ENCODE measurements at regions not wholly inside any gene's neighbourhood (a gene's known extent, or its start where the extent isn't known, plus 50 kb on each side); places are given as distances from the start of the nearest gene placed in this dataset.

DNA sequence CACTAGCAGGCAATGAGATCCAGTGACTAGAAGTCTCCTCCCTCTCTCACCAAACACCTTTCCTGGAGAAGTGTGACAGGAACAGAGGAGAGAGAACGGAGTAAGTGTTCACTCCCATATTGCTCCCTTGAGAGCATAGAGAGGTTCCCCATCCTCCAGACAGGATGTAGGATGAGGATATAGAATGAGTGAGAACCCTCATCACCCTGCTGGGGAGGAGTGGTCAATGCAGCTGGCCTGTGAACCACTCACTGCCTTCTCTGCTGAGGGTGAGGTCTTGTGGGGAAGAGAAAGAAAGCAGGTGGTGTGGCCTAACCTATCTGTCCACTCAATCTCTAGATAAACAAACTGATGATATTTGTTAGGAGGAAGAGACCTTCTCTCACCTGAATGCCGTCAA lies 386.6 kb downstream of the PCDH20 start:
- no peak for TF ChIP-seq POLR2A (IDR thresholded peaks at IDR 0.05)
- TF ChIP-seq, protein P1, sequence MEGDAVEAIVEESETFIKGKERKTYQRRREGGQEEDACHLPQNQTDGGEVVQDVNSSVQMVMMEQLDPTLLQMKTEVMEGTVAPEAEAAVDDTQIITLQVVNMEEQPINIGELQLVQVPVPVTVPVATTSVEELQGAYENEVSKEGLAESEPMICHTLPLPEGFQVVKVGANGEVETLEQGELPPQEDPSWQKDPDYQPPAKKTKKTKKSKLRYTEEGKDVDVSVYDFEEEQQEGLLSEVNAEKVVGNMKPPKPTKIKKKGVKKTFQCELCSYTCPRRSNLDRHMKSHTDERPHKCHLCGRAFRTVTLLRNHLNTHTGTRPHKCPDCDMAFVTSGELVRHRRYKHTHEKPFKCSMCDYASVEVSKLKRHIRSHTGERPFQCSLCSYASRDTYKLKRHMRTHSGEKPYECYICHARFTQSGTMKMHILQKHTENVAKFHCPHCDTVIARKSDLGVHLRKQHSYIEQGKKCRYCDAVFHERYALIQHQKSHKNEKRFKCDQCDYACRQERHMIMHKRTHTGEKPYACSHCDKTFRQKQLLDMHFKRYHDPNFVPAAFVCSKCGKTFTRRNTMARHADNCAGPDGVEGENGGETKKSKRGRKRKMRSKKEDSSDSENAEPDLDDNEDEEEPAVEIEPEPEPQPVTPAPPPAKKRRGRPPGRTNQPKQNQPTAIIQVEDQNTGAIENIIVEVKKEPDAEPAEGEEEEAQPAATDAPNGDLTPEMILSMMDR (IDR thresholded peaks at IDR 0.05), result no peak

DNA sequence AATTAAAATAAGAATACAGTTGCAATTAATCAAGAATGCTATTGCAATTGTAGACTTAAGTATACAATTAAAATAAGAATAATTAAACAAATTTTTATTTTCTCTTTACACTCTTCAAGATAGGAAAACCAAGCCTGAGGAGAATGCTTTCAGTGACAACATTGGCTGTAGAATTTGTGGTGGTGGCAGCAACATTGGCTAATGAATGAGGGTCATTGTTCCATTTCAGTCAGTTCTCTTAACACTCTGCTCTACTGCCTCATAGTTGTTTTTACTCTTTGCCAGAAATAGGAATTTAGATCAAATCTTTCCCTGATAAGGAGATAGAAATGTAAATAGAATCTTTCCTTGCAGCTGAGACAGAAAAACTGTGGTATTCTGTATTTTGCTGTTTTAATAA lies 391.6 kb downstream of the PCDH20 start:
- H3K4me1 ChIP-seq, result no peaks in the 10 kb centered on the region
- no peaks in the 10 kb centered on the region for H3K27me3 ChIP-seq
- H3K36me3 ChIP-seq, result no peaks in the 10 kb centered on the region
- DNase-seq (no peak), ATAC-seq (no peak)
- H3K9me3 ChIP-seq, result no peaks in the 10 kb centered on the region
- intact Hi-C loops (cut with DNase I), result no loop called here
- H3K27ac ChIP-seq, result no peak overlapping the region
- no peak overlapping the region for H3K4me3 ChIP-seq
- TF ChIP-seq, protein P1 (IDR thresholded peaks at IDR 0.05), result no peak
- no peak for TF ChIP-seq POLR2A (IDR thresholded peaks at IDR 0.05)

More for the DNA sequence above, 386.6 kb downstream of the PCDH20 start:
- ATAC-seq (no peak), DNase-seq (no peak)
- Histone ChIP-seq H3K27ac (no peak overlapping the region), H3K9me3 (no peaks in the 10 kb centered on the region), H3K4me1 (no peaks in the 10 kb centered on the region), H3K4me3 (no peak overlapping the region), H3K36me3 (no peaks in the 10 kb centered on the region), H3K27me3 (no peaks in the 10 kb centered on the region)
- intact Hi-C loops (cut with DNase I), result no loop called here
- WGBS (ENCODE audit: insufficient coverage, low coverage, low lambda C conversion rate, missing lambda C conversion rate), result 17% methylated on average over 2 of the region's 2 CpGs

DNA sequence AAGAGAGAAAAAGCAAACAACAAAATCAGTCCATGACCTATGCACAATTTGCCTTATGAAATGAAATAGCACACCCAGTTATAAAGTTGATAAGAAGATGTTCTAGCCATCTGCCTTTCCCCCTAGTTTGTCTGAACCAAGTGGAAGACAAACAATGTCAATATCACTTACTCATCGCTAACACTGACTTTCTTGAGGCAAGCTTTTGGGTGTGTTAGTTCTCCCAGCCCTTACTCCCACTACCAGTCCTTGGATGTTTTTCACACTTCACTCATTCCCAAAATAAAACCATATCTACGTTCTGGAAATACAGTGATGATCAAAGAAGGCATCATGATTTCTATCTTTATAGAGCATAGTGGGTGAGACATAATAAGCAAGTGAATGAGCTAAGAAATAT lies 393.8 kb downstream of the PCDH20 start:
- H3K4me3 ChIP-seq, result no peak overlapping the region
- intact Hi-C loops (cut with DNase I), result no loop called here
- WGBS (ENCODE audit: insufficient coverage, low coverage, low lambda C conversion rate, missing lambda C conversion rate), result 48% methylated on average over 2 of the region's 2 CpGs
- H3K36me3 ChIP-seq, result no peaks in the 10 kb centered on the region
- H3K27me3 ChIP-seq, result no peaks in the 10 kb centered on the region
- no peak for TF ChIP-seq POLR2A (IDR thresholded peaks at IDR 0.05)
- TF ChIP-seq, protein P1 (IDR thresholded peaks at IDR 0.05), result no peak
- no peaks in the 10 kb centered on the region for H3K4me1 ChIP-seq
- no peak overlapping the region for H3K27ac ChIP-seq
- DNase-seq, result no peak
- H3K9me3 ChIP-seq, result no peaks in the 10 kb centered on the region
- no peak for ATAC-seq

DNA sequence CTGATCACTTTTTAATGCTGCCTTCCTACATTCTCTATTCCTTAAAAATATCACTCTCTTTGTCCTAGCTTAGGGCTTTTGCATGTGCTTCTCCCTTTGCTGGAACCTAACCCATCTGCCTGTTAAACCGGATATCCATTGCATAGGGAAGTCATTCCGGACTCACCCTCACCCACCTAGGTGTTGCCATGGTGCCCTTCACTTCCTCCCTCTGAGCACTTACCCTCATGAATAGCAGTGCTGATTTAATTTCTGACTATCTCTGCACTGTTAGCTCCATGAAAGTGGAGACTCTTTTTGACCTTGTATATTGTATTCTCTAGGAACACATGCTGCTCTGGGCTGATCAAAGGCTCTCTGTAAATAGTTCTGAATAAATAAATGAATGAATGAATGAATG lies 401.9 kb downstream of the PCDH20 start:
- no peaks in the 10 kb centered on the region for H3K9me3 ChIP-seq
- H3K4me1 ChIP-seq, result no peaks in the 10 kb centered on the region
- no peaks in the 10 kb centered on the region for H3K36me3 ChIP-seq
- no peaks in the 10 kb centered on the region for H3K27me3 ChIP-seq
- WGBS (ENCODE audit: insufficient coverage, low coverage, low lambda C conversion rate, missing lambda C conversion rate), result 45% methylated on average over 2 of the region's 2 CpGs
- ATAC-seq (no peak), DNase-seq (no peak)
- H3K27ac ChIP-seq, result no peak overlapping the region
- no peak overlapping the region for H3K4me3 ChIP-seq
- TF ChIP-seq POLR2A (IDR thresholded peaks at IDR 0.05), result no peak
- TF ChIP-seq, protein P1 (IDR thresholded peaks at IDR 0.05), result no peak
- intact Hi-C loops (cut with DNase I), result no loop called here

DNA sequence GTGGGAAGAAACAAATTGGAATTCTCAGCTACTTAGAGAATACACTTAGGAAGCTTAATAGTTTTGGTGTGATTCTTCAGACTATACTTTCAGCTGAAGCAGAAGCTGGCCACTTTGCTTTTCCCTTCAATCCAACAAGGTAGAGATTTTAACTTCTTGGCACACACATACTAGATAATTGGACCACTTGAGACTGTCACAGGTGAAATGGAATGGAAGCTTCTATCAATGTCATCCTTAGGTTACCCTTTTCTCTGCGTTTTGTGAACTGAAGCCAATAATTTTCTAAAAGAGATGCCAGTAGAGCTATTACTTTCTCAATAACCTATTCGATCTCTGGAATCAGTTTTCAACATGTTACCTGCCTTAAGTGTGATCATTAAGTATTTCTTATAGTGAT lies 405.3 kb downstream of the PCDH20 start:
- no peak for ATAC-seq
- no peak for DNase-seq
- no peaks in the 10 kb centered on the region for H3K27me3 ChIP-seq
- H3K36me3 ChIP-seq, result no peaks in the 10 kb centered on the region
- TF ChIP-seq, protein P1 (IDR thresholded peaks at IDR 0.05), result no peak
- TF ChIP-seq POLR2A (IDR thresholded peaks at IDR 0.05), result no peak
- no peaks in the 10 kb centered on the region for H3K9me3 ChIP-seq
- no peak overlapping the region for H3K4me3 ChIP-seq
- no peaks in the 10 kb centered on the region for H3K4me1 ChIP-seq
- no peak overlapping the region for H3K27ac ChIP-seq
- 28% methylated on average over 2 of the region's 2 CpGs for WGBS (ENCODE audit: insufficient coverage, low coverage, low lambda C conversion rate, missing lambda C conversion rate)
- intact Hi-C loops (cut with DNase I), result no loop called here
